H1 (cell line): ENCODE measurements at regions not wholly inside any gene's neighbourhood (a gene's known extent, or its start where the extent isn't known, plus 50 kb on each side); places are given as distances from the start of the nearest gene placed in this dataset.

Experiments
- HDAC2 ChIP-seq, 2 experiments: fragments of 300-600 bp in 1 of 2; sonication (generic) in 1 of 2; IDR thresholded peaks; 2 replicates each; pipeline ENCODE4 v1.6.1; 2011 to 2012; ENCODE audit warnings: low read depth in 2 of 2, low read length in 2 of 2, mild to moderate bottlenecking in 2 of 2, moderate library complexity in 2 of 2, borderline replicate concordance in 1 of 2, inconsistent platforms in 1 of 2
- KDM5A ChIP-seq: fragments of 200-600 bp; IDR thresholded peaks from 2 replicates; pipeline ENCODE4 v1.7.1; 2012; ENCODE audit warnings: mild to moderate bottlenecking, low read length, inconsistent platforms, mixed read lengths
- MAFK ChIP-seq: IDR thresholded peaks from 2 replicates; pipeline ENCODE4 v1.6.1; 2012; ENCODE audit warnings: low read depth, mild to moderate bottlenecking, improper control_type of control experiment, low read length

GRCh38 chr21:39083377-39084008 lies 99.8 kb downstream of the PSMG1 start (continued):
- TF ChIP-seq KDM5A, result no peak
- TF ChIP-seq HDAC2 (IDR thresholded peaks at IDR 0.05; ENCODE audit: borderline replicate concordance in 1 of 2, low read depth in 2 of 2, low read length in 2 of 2), result no peak
- TF ChIP-seq MAFK, result no peak
